HEK293 (cell line): ENCODE measurements at regions not wholly inside any gene's neighbourhood (a gene's known extent, or its start where the extent isn't known, plus 50 kb on each side); places are given as distances from the start of the nearest gene placed in this dataset.

ENCODE experiments used
- CTCF ChIA-PET: fragments of 350-600 bp; formaldehyde crosslinking; extraction: SDS; loops from one replicate; lab custom pipeline; 2021; ENCODE audit warnings: antibody characterized with exemption; lab: Yijun Ruan, JAX
- POLR2A ChIA-PET: fragments of 300-600 bp; formaldehyde crosslinking; extraction: SDS; loops from one replicate; lab custom pipeline; 2020; ENCODE audit warnings: antibody characterized with exemption, inconsistent platforms; lab: Yijun Ruan, JAX
- H3K27ac ChIP-seq: fragments of 200-500 bp; sonication (Bioruptor generic); 2 replicates; pipeline ENCODE4 v1.5.1; 2014; ENCODE audit warnings: low read depth, low read length, control low read depth, inconsistent platforms; ENCODE audit errors: extremely low read depth
- H3K36me3 ChIP-seq, 2 experiments: fragments of 200-500 bp in 1 of 2; sonication (Bioruptor generic) in 1 of 2; 1 replicate in 1 of 2; 2 replicates in 1 of 2; pipeline ENCODE4 v1.5.1; 2014 to 2017; ENCODE audit warnings: inconsistent platforms in 2 of 2, low read length in 2 of 2; ENCODE audit not compliant: control insufficient read depth in 2 of 2, insufficient read depth in 1 of 2
- H3K4me1 ChIP-seq: fragments of 200-500 bp; sonication (Bioruptor generic); 2 replicates; pipeline ENCODE4 v1.5.1; 2014; ENCODE audit warnings: mild to moderate bottlenecking, low read length, inconsistent platforms; ENCODE audit not compliant: control insufficient read depth, insufficient read depth
- H3K4me3 ChIP-seq: 2 replicates; pipeline ENCODE4 v1.5.1; 2011; ENCODE audit warnings: low read depth, mild to moderate bottlenecking, control low read depth, low read length, moderate library complexity
- H3K9me3 ChIP-seq: fragments of 200-500 bp; sonication (Bioruptor generic); 2 replicates; pipeline ENCODE4 v1.5.1; 2014; ENCODE audit warnings: low read depth, low read length, inconsistent platforms; ENCODE audit not compliant: control insufficient read depth, insufficient read depth
- FEZF1 ChIP-seq: fragments of 450-650 bp; formaldehyde crosslinking; IDR thresholded peaks from 2 replicates; pipeline ENCODE4 v1.5.1; 2016; ENCODE audit warnings: missing biosample characterization, missing genetic modification characterization
- KLF7 ChIP-seq: fragments of 450-650 bp; formaldehyde crosslinking; IDR thresholded peaks from 2 replicates; pipeline ENCODE4 v1.5.1; 2016; ENCODE audit warnings: missing biosample characterization, missing genetic modification characterization, borderline replicate concordance
- PATZ1 ChIP-seq: fragments of 450-650 bp; formaldehyde crosslinking; IDR thresholded peaks from 2 replicates; pipeline ENCODE4 v1.5.1; 2016; ENCODE audit warnings: missing biosample characterization, missing genetic modification characterization
- PRDM4 ChIP-seq: fragments of 450-650 bp; formaldehyde crosslinking; IDR thresholded peaks from 2 replicates; pipeline ENCODE4 v1.5.1; 2017; ENCODE audit warnings: missing biosample characterization, missing genetic modification characterization
- RBAK ChIP-seq: fragments of 450-650 bp; formaldehyde crosslinking; IDR thresholded peaks from 2 replicates; pipeline ENCODE4 v1.5.1; 2016; ENCODE audit warnings: missing biosample characterization, missing genetic modification characterization
- SP2 ChIP-seq: fragments of 450-650 bp; formaldehyde crosslinking; IDR thresholded peaks from 2 replicates; pipeline ENCODE4 v1.5.1; 2016; ENCODE audit warnings: missing biosample characterization, missing genetic modification characterization
- ZBTB44 ChIP-seq: fragments of 450-650 bp; IDR thresholded peaks from 2 replicates; pipeline ENCODE4 v1.5.1; 2018; ENCODE audit warnings: missing biosample characterization, mild to moderate bottlenecking, missing genetic modification characterization
- ZFP41 ChIP-seq: fragments of 450-650 bp; formaldehyde crosslinking; IDR thresholded peaks from 2 replicates; pipeline ENCODE4 v1.5.1; 2016; ENCODE audit warnings: missing biosample characterization, missing genetic modification characterization, borderline replicate concordance
- ZNF18 ChIP-seq: fragments of 450-650 bp; formaldehyde crosslinking; IDR thresholded peaks from 2 replicates; pipeline ENCODE4 v1.5.1; 2016; ENCODE audit warnings: missing biosample characterization, missing genetic modification characterization
- ZNF302 ChIP-seq: fragments of 450-650 bp; formaldehyde crosslinking; IDR thresholded peaks from 2 replicates; pipeline ENCODE4 v1.5.1; 2016; ENCODE audit warnings: missing biosample characterization, missing genetic modification characterization, low read depth
- ZNF324 ChIP-seq: fragments of 450-650 bp; formaldehyde crosslinking; IDR thresholded peaks from 2 replicates; pipeline ENCODE4 v1.5.1; 2016; ENCODE audit warnings: missing biosample characterization, missing genetic modification characterization
- ZNF501 ChIP-seq: fragments of 450-650 bp; formaldehyde crosslinking; IDR thresholded peaks from 2 replicates; pipeline ENCODE4 v1.5.1; 2016; ENCODE audit warnings: missing biosample characterization, missing genetic modification characterization
- ZNF585B ChIP-seq: fragments of 450-650 bp; formaldehyde crosslinking; IDR thresholded peaks from 2 replicates; pipeline ENCODE4 v1.5.1; 2016; ENCODE audit warnings: missing biosample characterization, missing genetic modification characterization
- ZNF707 ChIP-seq: fragments of 450-650 bp; formaldehyde crosslinking; IDR thresholded peaks from 2 replicates; pipeline ENCODE4 v1.5.1; 2016; ENCODE audit warnings: missing biosample characterization, missing genetic modification characterization
- ZNF747 ChIP-seq: fragments of 450-650 bp; formaldehyde crosslinking; IDR thresholded peaks from 2 replicates; pipeline ENCODE4 v1.5.1; 2016; ENCODE audit warnings: missing biosample characterization, missing genetic modification characterization
- ZNF791 ChIP-seq: fragments of 450-650 bp; formaldehyde crosslinking; IDR thresholded peaks from 2 replicates; pipeline ENCODE4 v1.5.1; 2016; ENCODE audit warnings: missing biosample characterization, missing genetic modification characterization
- ZNF830 ChIP-seq: fragments of 450-650 bp; IDR thresholded peaks from 2 replicates; pipeline ENCODE4 v1.5.0; 2018; ENCODE audit warnings: missing biosample characterization, missing genetic modification characterization, low read depth, mild to moderate bottlenecking, moderate library complexity
- ZNF843 ChIP-seq: fragments of 450-650 bp; formaldehyde crosslinking; IDR thresholded peaks from 2 replicates; pipeline ENCODE4 v1.5.1; 2016; ENCODE audit warnings: missing biosample characterization, missing genetic modification characterization

GRCh38 chr12:91404441-91404840, 221.8 kb upstream of the DCN start (continued):
- TF ChIP-seq ZNF707 (tag by site-specific recombination) (no peak), PATZ1 (tag by site-specific recombination) (no peak), FEZF1 (tag by site-specific recombination) (no peak), ZNF791 (no peak), ZNF585B (tag by site-specific recombination) (no peak)
- TF ChIP-seq, all 188 proteins: peak for 0

- no peaks in the 10 kb centered on the region for H3K9me3 ChIP-seq
- POLR2A ChIA-PET = no interaction called here
- no peak overlapping the region for H3K27ac ChIP-seq
- CTCF ChIA-PET = interaction anchor here (0.8 to 4.1 kb wide), 2 partner anchors 19 to 22 kb away, joined by 4 to 15 read pairs; no protein-coding TSS in a partner anchor
- H3K4me3 ChIP-seq = no peak overlapping the region
- TF ChIP-seq ZFP41 (tag by site-specific recombination) = no peak
- no peak for TF ChIP-seq ZNF830 (tag by site-specific recombination)
- no peak for TF ChIP-seq ZNF18 (tag by site-specific recombination)
- no peak for TF ChIP-seq RBAK (tag by site-specific recombination)
- TF ChIP-seq ZNF747 (tag by site-specific recombination) = no peak
- TF ChIP-seq ZNF501 (tag by site-specific recombination) = no peak
- TF ChIP-seq PRDM4 (tag by site-specific recombination) = no peak
- no peak for TF ChIP-seq KLF7
- TF ChIP-seq ZBTB44 = no peak
- TF ChIP-seq ZNF302 = no peak
- H3K4me1 ChIP-seq = no peaks in the 10 kb centered on the region
- H3K36me3 ChIP-seq = no peaks in the 10 kb centered on the region
These were observed 218.6 kb upstream of the DCN start for GRCh38 chr12:91401190-91401589.

- H3K4me3 ChIP-seq = no peak overlapping the region
- ChIA-PET CTCF (interaction anchor here (0.6 to 4.1 kb wide), 4 partner anchors 18 to 1407 kb away, joined by 3 to 15 read pairs (median 6); no protein-coding TSS in a partner anchor), POLR2A (no interaction called here)
- H3K9me3 ChIP-seq = no peaks in the 10 kb centered on the region
- H3K36me3 ChIP-seq = no peaks in the 10 kb centered on the region
- no peaks in the 10 kb centered on the region for H3K4me1 ChIP-seq
- H3K27ac ChIP-seq = no peak overlapping the region
- no peak for TF ChIP-seq SP2
- no peak for TF ChIP-seq ZNF324 (tag by site-specific recombination)
- no peak for TF ChIP-seq ZNF843 (tag by site-specific recombination)
These were observed 217.7 kb upstream of the DCN start for GRCh38 chr12:91400271-91400670.
